GM23248 (cell line): ENCODE measurements at regions not wholly inside any gene's neighbourhood (a gene's known extent, or its start where the extent isn't known, plus 50 kb on each side); places are given as distances from the start of the nearest gene placed in this dataset.

Experiments
- EZH2 ChIP-seq: fragments of 200-600 bp; sonication (generic); IDR thresholded peaks from 2 replicates; pipeline ENCODE4 v1.6.1; 2018; ENCODE audit warnings: antibody characterized with exemption, mild to moderate bottlenecking; ENCODE audit not compliant: insufficient read depth, poor library complexity, severe bottlenecking
- EZH2phosphoT487 ChIP-seq: fragments of 200-600 bp; sonication (generic); IDR thresholded peaks from 2 replicates; pipeline ENCODE4 v1.6.1; 2018; ENCODE audit warnings: antibody characterized with exemption, moderate library complexity, mild to moderate bottlenecking, low read depth; ENCODE audit not compliant: insufficient read depth

- no peak for TF ChIP-seq EZH2
- TF ChIP-seq EZH2phosphoT487: no peak
These were observed 359.9 kb upstream of the ACTBL2 start for GRCh38 chr5:57842364-57843058.
